ENCODE measurements at regions not wholly inside any gene's neighbourhood (a gene's known extent, or its start where the extent isn't known, plus 50 kb on each side); places are given as distances from the start of the nearest gene placed in this dataset.

DNA sequence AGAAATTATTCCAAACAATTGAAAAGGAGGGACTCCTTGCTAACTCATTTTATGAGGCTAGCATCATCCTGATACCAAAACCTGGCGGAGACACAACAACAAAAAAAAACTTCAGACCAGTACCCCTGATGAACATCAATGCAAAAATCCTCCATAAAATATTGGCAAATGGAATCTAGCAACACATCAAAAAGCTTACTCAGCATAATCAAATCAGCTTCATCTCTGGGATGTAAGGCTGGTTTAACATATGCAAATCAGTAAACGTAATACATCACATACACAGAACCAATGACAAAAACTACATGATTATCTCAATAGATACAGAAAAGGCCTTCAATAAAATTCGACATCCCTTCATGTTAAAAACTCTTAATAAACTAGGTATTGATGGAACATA is 440.1 kb downstream of the NUF2 start:
- in situ Hi-C loops (cut with HindIII; ENCODE audit: low pct_unique_long_range_greater_than_20kb, low sequenced_read_pairs): no loop called here
- Histone ChIP-seq H3K9me3 (ENCODE audit: control insufficient read depth, insufficient read depth, low read depth, low read length) (no peaks in the 10 kb centered on the region), H3K36me3 (ENCODE audit: control insufficient read depth, insufficient read depth, low read length) (no peaks in the 10 kb centered on the region), H3K27me3 (ENCODE audit: control insufficient read depth, insufficient read depth, low read length) (no peaks in the 10 kb centered on the region), H3K4me1 (ENCODE audit: control insufficient read depth, insufficient read depth, low read length) (no peaks in the 10 kb centered on the region), H3K27ac (ENCODE audit: low read length) (no peak overlapping the region), H3K4me3 (ENCODE audit: low read depth in 2 of 2, low read length in 2 of 2) (no peak overlapping the region)
- DNase-seq (ENCODE audit: low read depth, low spot score) (no peak), ATAC-seq (no peak)
- no TSS peak for BruUV-seq (replicated peaks)
- POLR2A ChIA-PET: no interaction called here
- CTCF ChIA-PET: interaction anchor here (0.6 kb wide), 1 partner anchor 47 kb away, joined by 3 read pairs; no protein-coding TSS in a partner anchor
- intact Hi-C loops (cut with micrococcal nuclease; ENCODE audit: unreplicated experiment): no loop called here
- TF ChIP-seq TCF7L2 (IDR thresholded peaks at IDR 0.05; ENCODE audit: low read depth, low read length) (no peak), POLR2AphosphoS5 (IDR thresholded peaks at IDR 0.05; ENCODE audit: low read depth, low read length) (no peak), SIN3A (IDR thresholded peaks at IDR 0.05; ENCODE audit: borderline replicate concordance, insufficient read depth, low read depth, low read length) (no peak)
- TF ChIP-seq, protein P1, sequence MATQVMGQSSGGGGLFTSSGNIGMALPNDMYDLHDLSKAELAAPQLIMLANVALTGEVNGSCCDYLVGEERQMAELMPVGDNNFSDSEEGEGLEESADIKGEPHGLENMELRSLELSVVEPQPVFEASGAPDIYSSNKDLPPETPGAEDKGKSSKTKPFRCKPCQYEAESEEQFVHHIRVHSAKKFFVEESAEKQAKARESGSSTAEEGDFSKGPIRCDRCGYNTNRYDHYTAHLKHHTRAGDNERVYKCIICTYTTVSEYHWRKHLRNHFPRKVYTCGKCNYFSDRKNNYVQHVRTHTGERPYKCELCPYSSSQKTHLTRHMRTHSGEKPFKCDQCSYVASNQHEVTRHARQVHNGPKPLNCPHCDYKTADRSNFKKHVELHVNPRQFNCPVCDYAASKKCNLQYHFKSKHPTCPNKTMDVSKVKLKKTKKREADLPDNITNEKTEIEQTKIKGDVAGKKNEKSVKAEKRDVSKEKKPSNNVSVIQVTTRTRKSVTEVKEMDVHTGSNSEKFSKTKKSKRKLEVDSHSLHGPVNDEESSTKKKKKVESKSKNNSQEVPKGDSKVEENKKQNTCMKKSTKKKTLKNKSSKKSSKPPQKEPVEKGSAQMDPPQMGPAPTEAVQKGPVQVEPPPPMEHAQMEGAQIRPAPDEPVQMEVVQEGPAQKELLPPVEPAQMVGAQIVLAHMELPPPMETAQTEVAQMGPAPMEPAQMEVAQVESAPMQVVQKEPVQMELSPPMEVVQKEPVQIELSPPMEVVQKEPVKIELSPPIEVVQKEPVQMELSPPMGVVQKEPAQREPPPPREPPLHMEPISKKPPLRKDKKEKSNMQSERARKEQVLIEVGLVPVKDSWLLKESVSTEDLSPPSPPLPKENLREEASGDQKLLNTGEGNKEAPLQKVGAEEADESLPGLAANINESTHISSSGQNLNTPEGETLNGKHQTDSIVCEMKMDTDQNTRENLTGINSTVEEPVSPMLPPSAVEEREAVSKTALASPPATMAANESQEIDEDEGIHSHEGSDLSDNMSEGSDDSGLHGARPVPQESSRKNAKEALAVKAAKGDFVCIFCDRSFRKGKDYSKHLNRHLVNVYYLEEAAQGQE (IDR thresholded peaks at IDR 0.05; ENCODE audit: insufficient read depth in 1 of 2, low read depth in 2 of 2, low read length in 1 of 2): no peak
- TF ChIP-seq, protein P2, sequence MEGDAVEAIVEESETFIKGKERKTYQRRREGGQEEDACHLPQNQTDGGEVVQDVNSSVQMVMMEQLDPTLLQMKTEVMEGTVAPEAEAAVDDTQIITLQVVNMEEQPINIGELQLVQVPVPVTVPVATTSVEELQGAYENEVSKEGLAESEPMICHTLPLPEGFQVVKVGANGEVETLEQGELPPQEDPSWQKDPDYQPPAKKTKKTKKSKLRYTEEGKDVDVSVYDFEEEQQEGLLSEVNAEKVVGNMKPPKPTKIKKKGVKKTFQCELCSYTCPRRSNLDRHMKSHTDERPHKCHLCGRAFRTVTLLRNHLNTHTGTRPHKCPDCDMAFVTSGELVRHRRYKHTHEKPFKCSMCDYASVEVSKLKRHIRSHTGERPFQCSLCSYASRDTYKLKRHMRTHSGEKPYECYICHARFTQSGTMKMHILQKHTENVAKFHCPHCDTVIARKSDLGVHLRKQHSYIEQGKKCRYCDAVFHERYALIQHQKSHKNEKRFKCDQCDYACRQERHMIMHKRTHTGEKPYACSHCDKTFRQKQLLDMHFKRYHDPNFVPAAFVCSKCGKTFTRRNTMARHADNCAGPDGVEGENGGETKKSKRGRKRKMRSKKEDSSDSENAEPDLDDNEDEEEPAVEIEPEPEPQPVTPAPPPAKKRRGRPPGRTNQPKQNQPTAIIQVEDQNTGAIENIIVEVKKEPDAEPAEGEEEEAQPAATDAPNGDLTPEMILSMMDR (IDR thresholded peaks at IDR 0.05): no peak

DNA sequence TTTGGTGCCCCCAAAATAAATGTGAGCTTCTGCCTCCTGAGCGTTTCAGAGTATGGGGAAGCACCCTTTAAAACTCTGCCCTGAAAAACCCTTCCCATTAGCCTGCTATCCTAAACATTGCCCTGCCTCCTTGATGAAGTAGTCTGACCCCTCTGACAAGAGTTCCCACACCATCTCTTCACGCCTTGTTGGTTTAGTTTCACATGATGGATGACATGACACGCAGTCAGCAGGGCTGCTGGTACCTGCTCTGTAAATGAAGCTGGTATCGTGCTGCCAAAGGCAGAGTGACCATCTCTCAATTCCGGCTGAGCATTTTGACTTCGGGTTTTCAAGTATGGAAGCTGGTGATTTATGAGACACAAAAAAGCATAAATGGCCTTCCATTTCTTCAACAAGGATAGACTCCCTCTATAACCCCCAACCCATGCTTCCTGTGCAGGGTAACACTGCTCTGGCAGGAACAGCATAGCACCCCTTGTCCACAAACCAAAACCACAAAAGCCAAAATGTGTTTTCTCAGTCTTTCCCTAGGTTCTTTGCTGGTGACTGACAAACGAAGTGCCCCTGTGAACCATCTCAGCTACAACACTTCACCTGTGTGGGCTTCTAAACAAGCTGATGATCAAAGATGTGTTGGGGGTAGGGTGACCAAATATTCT is 444.6 kb downstream of the NUF2 start:
- BruUV-seq (replicated peaks): no TSS peak
- no peaks in the 10 kb centered on the region for H3K4me1 ChIP-seq (ENCODE audit: control insufficient read depth, insufficient read depth, low read length)
- no peaks in the 10 kb centered on the region for H3K36me3 ChIP-seq (ENCODE audit: control insufficient read depth, insufficient read depth, low read length)
- H3K9me3 ChIP-seq (ENCODE audit: control insufficient read depth, insufficient read depth, low read depth, low read length): no peaks in the 10 kb centered on the region
- ChIA-PET POLR2A (no interaction called here), CTCF (no interaction called here)
- ATAC-seq (no peak), DNase-seq (ENCODE audit: low read depth, low spot score) (no peak)
- H3K27me3 ChIP-seq (ENCODE audit: control insufficient read depth, insufficient read depth, low read length): no peaks in the 10 kb centered on the region
- intact Hi-C loops (cut with micrococcal nuclease; ENCODE audit: unreplicated experiment) (no loop called here), in situ Hi-C loops (cut with HindIII; ENCODE audit: low pct_unique_long_range_greater_than_20kb, low sequenced_read_pairs) (no loop called here)
- no peak overlapping the region for H3K27ac ChIP-seq (ENCODE audit: low read length)
- TF ChIP-seq TCF7L2 (IDR thresholded peaks at IDR 0.05; ENCODE audit: low read depth, low read length): no peak
- TF ChIP-seq POLR2AphosphoS5 (IDR thresholded peaks at IDR 0.05; ENCODE audit: low read depth, low read length): no peak
- TF ChIP-seq SIN3A (IDR thresholded peaks at IDR 0.05; ENCODE audit: borderline replicate concordance, insufficient read depth, low read depth, low read length): no peak
- TF ChIP-seq, protein P1 (IDR thresholded peaks at IDR 0.05; ENCODE audit: insufficient read depth in 1 of 2, low read depth in 2 of 2, low read length in 1 of 2): no peak
- no peak overlapping the region for H3K4me3 ChIP-seq (ENCODE audit: low read depth in 2 of 2, low read length in 2 of 2)
